NOMO-1 treated with DMSO at 0.1 percent for 48 hours (cell line): ENCODE measurements at regions not wholly inside any gene's neighbourhood (a gene's known extent, or its start where the extent isn't known, plus 50 kb on each side); places are given as distances from the start of the nearest gene placed in this dataset.
"Not testable (repeated sequence)": the region's sequence is repeated elsewhere in the genome, so short reads cannot be mapped to it uniquely, and the experiment has no call there.

ENCODE experiments used
- DNase-seq: peaks from one replicate; lab custom pipeline; 2025; ENCODE audit not compliant: unreplicated experiment; lab: John Stamatoyannopoulos, UW

DNA sequence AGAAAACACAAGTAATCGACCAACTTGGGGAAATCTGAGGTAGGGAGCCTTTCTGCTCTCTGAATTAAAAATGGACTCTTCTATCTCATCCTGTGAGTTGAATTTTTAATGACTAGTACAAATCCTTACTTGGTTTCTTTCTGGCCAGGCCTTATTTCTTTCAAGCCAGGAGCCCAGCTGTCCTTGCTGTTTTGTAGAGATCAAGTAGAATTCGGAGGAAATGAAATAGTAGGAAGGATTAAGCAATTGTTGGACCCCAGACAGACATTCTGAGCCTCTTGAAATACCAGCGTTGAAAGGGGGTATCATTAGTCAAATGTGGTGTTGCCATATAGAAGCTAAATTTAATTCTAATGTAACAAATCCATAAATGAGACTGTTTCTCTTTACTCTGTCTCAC, 53.7 kb upstream of the SMIM15 start:
- DNase-seq, result no peak

DNA sequence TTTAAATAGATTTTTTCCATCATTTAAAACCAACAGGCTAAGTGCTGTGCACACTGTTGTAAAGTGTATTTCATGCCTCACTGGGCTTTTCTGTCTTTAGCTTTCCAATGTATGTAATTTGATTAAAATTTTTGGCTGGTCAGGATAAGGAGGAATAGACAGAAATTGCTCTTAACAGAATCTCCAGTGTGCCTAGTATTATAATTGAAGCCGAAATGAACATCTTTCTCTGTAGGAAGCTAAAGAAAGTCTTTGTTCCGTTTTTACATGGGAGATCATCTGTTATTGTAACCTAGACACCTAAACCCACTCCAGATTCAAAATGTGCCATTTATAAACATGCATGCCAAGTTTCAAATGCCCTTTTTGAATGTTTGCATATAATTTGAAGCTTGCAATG, 54.5 kb upstream of the SMIM15 start:
- no peak for DNase-seq

- no peak for DNase-seq
Observed at GRCh38 chr5:61217214-61217613, 54.9 kb upstream of the SMIM15 start.

- DNase-seq, result no peak
Observed at GRCh38 chr5:61228229-61228628, 66.0 kb upstream of the SMIM15 start.

DNA sequence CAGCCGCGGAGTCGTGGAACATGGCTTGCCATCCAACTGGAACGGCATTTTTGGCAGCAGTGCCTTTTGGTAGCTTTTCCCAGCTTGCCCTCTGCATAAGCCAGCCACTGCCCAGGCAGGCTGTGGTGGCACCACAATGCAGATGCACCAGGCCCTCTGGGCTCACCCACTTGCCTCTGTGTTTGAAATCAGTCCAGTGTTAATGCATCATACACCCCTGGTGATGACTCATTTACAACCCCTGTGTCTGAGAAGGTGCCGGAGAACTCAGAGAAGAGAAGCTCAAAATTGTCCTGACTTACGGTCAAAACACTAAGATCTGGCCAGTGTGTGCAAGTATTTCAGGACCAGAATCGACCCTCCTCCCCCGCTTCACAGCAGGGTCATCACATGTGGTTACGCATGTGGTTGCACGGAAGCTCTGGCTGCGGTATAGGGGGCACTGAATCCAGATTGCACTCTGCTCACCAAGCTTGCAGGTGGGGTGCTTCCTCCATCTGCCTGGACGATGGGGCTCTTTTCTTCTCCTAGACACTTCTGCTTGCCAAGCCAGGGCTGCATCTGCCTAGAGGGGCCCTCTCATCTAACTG, 66.5 kb upstream of the SMIM15 start:
- no peak for DNase-seq

DNA sequence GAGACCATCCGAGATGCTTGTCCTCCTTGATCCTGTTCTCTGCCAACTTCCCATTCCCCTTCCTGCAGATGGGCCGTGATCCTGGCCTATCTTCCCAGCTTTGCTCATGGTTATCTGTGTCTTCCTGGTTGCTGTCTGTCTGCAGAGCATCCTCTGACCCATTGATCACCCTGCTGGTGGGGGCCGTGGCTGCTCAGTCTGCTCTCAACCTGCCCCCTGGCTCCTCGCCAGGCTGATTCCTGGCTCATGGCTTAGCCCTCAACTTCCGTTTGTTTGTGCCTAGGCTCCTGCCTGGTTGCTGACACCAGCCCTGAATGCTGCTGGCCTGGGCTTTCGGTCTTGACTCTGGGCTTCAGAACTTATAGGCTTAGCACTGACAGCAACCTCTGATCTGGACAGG, 67.1 kb upstream of the SMIM15 start:
- no peak for DNase-seq

DNA sequence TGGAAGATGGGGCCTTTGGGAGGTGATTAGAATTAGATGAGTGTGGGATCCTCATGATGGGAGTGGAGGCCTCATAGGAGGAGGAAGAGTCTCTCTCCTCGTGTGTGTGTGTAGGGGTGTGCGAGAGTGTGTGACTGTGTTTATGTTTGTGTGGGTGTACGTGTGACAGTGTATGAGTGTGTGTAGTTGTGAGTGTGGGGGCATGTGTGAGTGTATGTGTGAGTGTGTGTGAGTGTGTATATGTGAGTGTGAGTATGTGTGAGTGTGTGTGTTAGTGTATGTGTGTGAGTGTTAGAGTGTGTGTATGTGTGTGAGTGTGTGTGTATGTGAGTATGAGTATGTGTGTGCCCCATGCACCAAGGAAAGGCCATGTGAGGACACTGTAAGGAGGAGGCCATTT, 68.2 kb upstream of the SMIM15 start:
- no peak for DNase-seq

GRCh38 chr5:61231813-61232212, 69.5 kb upstream of the SMIM15 start:
- no peak for DNase-seq

GRCh38 chr5:61232490-61233050, 70.3 kb upstream of the SMIM15 start:
- no peak for DNase-seq

DNA sequence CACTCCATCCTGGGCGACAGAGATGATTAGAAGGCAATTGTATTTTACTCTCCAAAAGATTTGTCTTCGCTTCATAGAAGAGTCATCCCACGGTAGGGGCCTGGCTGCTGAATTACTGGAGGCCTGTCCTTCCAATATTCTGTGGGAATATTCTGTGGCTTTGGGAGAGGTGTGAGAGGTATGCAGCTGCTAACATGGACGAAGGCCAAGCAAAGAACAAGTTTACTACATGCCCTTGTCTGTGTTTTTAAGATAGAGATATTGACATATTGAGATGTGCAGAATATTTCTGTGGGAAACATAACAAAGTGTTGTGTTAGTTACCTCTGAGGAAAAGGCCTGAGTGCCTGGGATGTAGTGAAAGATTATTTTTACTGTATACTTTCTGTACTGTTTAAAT, 71.8 kb upstream of the SMIM15 start:
- no peak for DNase-seq

GRCh38 chr5:61236715-61237114, 74.4 kb upstream of the SMIM15 start:
- DNase-seq, result not testable (repeated sequence)

- no peak for DNase-seq
Observed at GRCh38 chr5:61245486-61245885, 83.2 kb upstream of the SMIM15 start.

DNA sequence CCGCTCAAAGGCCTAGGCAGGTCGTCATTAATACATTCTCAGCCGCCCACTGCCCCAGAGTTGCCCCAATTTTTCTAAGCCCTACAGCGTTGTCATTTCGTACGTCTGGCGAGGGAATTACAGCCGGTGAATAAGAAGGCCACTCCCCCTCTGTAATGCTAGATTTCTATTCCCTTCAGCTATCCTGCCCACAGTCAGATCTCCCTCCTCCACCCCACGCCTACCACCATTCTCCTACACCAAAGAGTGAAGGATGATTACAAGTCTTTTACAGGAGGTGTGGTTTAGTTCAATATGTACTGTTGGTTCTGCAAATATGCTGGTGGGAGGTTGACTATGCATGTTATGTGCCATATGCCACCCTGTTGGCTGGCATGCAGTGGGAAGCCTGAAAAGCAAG, 83.7 kb upstream of the SMIM15 start:
- DNase-seq, result no peak

DNA sequence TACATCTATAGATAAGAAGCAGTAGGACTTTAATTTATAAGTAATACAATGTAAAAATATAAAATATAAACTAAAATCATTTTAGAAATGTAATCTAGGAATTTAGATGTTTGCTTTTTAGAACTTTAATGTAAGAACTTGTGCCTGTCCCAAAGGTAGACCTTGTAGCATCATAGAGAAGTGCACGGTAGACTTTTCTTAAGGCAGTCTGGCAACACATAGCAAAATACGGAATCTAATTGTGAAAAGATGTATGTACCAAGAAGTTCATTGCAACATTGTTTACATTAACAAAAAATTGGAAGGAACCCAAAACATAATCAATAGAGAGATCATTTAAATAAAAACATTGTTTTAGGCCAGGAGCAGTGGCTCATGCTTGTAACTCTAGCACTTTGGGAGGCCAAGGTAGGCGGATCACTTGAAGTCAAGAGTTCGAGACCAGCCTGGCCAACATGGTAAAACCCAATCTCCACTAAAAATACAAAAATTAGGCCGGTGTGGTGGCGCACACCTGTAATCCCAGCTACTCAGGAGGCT, 84.6 kb upstream of the SMIM15 start:
- DNase-seq, result no peak

DNA sequence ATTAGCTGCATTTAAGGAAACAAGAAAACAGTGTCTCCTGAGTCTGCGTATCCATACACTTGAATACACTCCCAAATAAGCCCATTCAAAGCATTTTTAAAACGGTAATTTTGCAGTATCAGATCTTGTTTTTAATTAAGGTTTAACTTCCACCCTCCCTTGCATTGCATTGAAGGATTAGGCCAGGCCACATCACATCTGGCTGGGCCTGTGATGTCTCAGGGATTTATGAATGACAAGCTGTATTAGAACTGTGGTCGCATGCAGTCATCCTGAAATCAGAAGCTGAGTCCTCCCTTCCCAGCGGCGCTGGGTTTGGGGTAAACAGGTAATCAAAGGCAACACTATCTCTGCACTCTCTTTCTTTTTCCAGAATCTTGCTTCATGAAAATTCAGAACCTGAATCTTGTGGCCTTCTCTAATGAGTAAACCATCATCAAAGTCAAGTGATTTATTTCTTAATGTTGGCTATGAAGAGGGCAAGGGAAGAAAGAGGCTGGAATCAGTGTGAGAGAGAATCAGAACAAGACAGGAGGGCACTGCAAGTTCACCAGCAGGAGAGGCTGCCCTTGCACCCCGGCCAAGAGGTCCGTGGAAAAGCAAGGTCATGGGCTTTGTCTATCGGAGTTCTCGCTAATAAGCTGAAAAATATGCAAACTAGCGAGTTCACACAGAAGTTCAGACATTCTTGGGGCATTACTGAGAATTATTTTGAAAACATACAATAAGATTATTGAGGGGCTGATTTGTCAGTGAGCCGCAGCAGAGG, 80.0 kb upstream of the ZSWIM6 start:
- DNase-seq, result no peak

DNA sequence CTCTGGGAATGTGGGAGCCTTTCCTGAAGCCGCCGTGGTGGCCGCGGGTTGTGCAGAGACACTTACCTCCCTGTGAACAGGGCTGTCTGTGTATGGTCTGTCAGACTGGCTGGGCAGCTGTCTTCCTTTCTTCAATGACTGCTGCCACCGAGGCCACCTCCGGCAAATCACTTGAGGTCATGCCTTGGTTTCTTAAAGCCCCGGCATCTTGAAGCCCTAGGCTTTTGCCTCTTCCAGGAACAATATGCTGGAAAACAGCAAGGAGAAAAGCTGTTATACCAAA, 79.5 kb upstream of the ZSWIM6 start:
- no peak for DNase-seq

DNA sequence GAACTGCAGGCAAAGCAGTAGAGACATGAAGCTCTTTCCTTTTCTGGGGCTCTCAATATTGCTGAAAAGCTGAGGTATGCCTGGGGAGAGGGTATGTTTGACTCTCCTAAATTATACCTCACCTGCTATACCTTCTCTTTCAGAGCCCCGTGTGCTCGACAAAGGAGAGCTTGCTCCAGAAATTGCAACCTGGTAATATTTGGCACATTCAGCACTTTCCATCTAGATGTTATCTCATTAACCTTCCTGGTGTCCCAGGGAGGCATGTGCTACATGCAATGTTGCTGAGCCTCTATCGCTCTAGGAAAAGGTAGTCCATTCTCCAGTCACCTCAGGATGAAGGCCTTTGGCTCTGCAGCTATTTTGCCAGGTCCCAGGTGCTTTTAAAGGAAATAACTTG, 78.5 kb upstream of the ZSWIM6 start:
- DNase-seq, result no peak

DNA sequence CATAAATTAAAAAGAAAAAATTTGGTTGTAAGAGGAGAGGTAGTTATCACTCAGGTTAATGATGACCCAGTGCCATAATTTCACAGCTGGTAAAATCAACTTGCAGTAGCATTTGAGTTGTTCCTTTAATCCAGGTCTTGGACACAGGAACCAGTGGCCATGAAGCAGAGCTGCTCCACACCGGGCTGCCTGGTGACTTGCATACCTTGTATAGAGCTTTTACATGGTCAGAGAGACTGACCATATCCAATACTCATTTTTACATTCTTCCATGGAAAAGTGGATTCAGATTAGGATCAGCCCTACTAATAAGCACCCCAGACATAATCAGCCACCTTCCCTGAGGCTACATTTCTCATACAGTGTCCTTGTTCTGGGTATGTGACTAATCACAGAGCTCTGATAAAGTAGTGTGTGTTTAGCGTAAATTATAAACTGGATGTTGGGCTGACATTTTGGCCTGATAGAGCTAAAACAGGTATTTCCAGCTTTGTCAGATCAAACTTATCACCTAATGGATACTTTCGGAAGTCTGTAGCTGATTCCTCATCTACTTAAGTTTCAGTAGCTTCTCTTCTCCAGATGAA, 77.0 kb upstream of the ZSWIM6 start:
- DNase-seq, result no peak

DNA sequence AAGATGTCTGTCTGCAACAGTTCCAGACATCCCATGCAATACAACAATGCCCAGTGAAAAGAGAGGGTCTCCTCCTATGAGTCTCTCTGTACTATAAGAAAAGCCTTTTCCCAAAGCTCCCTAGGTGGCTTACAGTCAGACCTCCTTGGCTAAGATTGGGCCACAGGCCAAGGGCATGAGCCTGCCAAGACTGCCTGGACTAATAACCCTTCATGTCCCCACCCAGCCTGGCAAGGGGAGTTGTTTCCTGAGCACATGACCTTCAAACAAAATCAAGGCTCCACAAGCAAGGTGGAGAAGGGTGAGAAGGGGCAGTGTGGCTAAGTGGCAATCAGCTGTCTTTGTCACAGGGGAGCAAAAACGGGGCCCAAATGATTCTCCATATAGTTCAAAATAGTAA, 75.6 kb upstream of the ZSWIM6 start:
- no peak for DNase-seq

GRCh38 chr5:61257421-61257820, 74.6 kb upstream of the ZSWIM6 start:
- DNase-seq, result no peak

DNA sequence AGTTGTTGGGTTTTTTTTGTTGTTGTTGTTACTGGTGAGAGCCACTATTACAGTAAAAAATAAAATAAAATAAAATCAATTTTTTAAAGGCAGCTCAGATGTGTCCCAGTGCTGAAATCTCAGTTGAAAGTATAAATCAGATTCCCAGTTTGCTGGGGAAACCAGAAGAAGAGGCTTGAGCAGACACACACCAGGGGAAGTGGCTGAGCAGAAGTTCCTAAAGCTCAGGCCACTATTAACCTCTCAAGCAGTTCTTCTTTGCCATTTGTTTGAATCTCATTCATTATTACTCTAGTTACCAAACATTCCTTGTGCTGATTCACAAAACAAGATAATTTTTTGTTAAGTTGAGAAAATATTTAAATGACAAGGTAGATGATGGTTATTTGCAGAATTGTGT, 70.9 kb upstream of the ZSWIM6 start:
- no peak for DNase-seq

DNA sequence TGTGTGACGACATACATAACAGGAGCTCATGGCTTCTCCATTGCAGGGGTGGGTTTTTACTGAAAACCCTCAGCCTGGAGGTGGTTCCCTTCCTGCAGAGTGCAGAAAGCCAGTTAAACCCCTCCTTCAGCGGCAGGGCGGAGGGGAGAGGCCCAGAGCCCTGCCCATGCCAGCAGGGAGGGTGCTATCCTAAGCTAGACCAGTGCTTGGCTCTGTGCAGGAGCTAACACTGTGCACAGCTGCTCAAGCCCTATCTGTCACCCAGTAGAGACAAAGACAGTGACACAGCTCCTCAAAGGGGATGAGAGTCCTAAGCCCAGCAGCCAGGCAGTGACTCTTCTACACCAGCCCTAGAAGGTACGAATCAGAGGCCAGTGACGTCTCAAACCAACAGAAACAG, 70.0 kb upstream of the ZSWIM6 start:
- no peak for DNase-seq
